ENCODE measurements at regions not wholly inside any gene's neighbourhood (a gene's known extent, or its start where the extent isn't known, plus 50 kb on each side); places are given as distances from the start of the nearest gene placed in this dataset.

DNA sequence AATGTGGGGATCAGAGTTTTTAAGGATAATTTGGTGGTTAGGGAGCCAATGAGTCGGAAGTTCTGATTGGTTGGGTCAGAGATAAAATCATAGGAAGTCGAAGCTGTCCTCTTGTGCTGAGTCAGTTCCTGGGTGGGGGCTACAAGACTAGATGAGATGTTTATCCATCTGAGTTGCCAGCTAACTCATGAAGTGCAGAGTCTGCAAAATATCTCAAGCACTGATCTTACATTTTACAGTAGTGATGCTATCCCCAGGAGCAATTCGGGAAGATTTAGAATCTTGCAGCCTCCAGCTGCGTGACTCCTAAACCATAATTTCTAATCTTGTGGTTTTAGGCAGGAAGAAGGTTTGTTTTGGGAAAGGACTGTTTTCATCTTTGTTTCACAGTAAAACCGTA is 565.8 kb upstream of the SPANXN1 start:
- TF ChIP-seq EZH2 (IDR thresholded peaks at IDR 0.05; ENCODE audit: low read length, unreplicated experiment) (no peak), EZH2phosphoT487 (IDR thresholded peaks at IDR 0.05; ENCODE audit: borderline replicate concordance, low read length) (no peak)
- TF ChIP-seq, protein P1, sequence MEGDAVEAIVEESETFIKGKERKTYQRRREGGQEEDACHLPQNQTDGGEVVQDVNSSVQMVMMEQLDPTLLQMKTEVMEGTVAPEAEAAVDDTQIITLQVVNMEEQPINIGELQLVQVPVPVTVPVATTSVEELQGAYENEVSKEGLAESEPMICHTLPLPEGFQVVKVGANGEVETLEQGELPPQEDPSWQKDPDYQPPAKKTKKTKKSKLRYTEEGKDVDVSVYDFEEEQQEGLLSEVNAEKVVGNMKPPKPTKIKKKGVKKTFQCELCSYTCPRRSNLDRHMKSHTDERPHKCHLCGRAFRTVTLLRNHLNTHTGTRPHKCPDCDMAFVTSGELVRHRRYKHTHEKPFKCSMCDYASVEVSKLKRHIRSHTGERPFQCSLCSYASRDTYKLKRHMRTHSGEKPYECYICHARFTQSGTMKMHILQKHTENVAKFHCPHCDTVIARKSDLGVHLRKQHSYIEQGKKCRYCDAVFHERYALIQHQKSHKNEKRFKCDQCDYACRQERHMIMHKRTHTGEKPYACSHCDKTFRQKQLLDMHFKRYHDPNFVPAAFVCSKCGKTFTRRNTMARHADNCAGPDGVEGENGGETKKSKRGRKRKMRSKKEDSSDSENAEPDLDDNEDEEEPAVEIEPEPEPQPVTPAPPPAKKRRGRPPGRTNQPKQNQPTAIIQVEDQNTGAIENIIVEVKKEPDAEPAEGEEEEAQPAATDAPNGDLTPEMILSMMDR (conservative IDR thresholded peaks at IDR 0.05; ENCODE audit: low read depth, low read length): no peak

Measured in PC-3 (cell line).